DND-41 (cell line): ENCODE measurements at regions not wholly inside any gene's neighbourhood (a gene's known extent, or its start where the extent isn't known, plus 50 kb on each side); places are given as distances from the start of the nearest gene placed in this dataset.

Source experiments
- ATAC-seq: fragments of 200-7000 bp; cut with Tn5 transposase; 3 replicates; pipeline ENCODE4 v1.9.1; 2021; ENCODE audit warnings: low read depth; ENCODE audit not compliant: insufficient read depth
- DNase-seq: peaks from one replicate; pipeline ENCODE4 v3.0.0-alpha.2; 2020
- H2AFZ ChIP-seq: 2 replicates; pipeline ENCODE4 v1.6.0; 2012; ENCODE audit warnings: low read depth, low read length
- H3K27ac ChIP-seq: 2 replicates; pipeline ENCODE4 v1.5.1; 2012; ENCODE audit warnings: low read length, inconsistent platforms
- H3K27me3 ChIP-seq: fragments of 200-600 bp; sonication (generic); 2 replicates; pipeline ENCODE4 v1.6.0; 2012; ENCODE audit warnings: low read length, mild to moderate bottlenecking, inconsistent platforms; ENCODE audit not compliant: insufficient read depth, poor library complexity
- H3K36me3 ChIP-seq: 2 replicates; pipeline ENCODE4 v1.5.1; 2012; ENCODE audit warnings: low read length, inconsistent platforms; ENCODE audit not compliant: insufficient read depth
- H3K4me1 ChIP-seq: 2 replicates; pipeline ENCODE4 v1.5.1; 2012; ENCODE audit warnings: mild to moderate bottlenecking, low read length; ENCODE audit not compliant: insufficient read depth
- H3K4me2 ChIP-seq: 2 replicates; pipeline ENCODE4 v1.6.0; 2012; ENCODE audit warnings: mild to moderate bottlenecking, moderate library complexity, low read length, inconsistent platforms; ENCODE audit not compliant: insufficient read depth
- H3K4me3 ChIP-seq, 2 experiments: fragments of 200-600 bp in 1 of 2; shearing (Covaris generic) in 1 of 2; 2 replicates each; pipeline ENCODE4 v1.5.1; 2012 to 2016; ENCODE audit warnings: inconsistent platforms in 2 of 2, low read length in 2 of 2, mild to moderate bottlenecking in 2 of 2, low read depth in 1 of 2, moderate library complexity in 1 of 2
- H3K79me2 ChIP-seq: 2 replicates; pipeline ENCODE4 v1.6.0; 2012; ENCODE audit warnings: low read length, inconsistent platforms; ENCODE audit not compliant: insufficient read depth
- H3K9ac ChIP-seq: 2 replicates; pipeline ENCODE4 v1.6.0; 2012; ENCODE audit warnings: low read depth, mild to moderate bottlenecking, inconsistent platforms, low read length, moderate library complexity
- H3K9me3 ChIP-seq: 2 replicates; pipeline ENCODE4 v1.5.1; 2012; ENCODE audit warnings: low read length, moderate library complexity, mild to moderate bottlenecking, inconsistent platforms; ENCODE audit not compliant: insufficient read depth, severe bottlenecking
- H4K20me1 ChIP-seq: 2 replicates; pipeline ENCODE4 v1.6.0; 2012; ENCODE audit warnings: low read length; ENCODE audit not compliant: insufficient read depth
- EZH2 ChIP-seq: IDR thresholded peaks from 3 replicates; pipeline ENCODE4 v1.6.1; 2012; ENCODE audit warnings: borderline replicate concordance, low read depth, mild to moderate bottlenecking, moderate library complexity, low read length, inconsistent platforms; ENCODE audit not compliant: severe bottlenecking
- TF ChIP-seq, protein P1 (sequence below): IDR thresholded peaks from 2 replicates; pipeline ENCODE4 v1.5.1; 2012; ENCODE audit warnings: borderline replicate concordance, low read length, moderate library complexity, mild to moderate bottlenecking; ENCODE audit not compliant: poor library complexity, severe bottlenecking; ENCODE audit errors: extremely low read depth

DNA sequence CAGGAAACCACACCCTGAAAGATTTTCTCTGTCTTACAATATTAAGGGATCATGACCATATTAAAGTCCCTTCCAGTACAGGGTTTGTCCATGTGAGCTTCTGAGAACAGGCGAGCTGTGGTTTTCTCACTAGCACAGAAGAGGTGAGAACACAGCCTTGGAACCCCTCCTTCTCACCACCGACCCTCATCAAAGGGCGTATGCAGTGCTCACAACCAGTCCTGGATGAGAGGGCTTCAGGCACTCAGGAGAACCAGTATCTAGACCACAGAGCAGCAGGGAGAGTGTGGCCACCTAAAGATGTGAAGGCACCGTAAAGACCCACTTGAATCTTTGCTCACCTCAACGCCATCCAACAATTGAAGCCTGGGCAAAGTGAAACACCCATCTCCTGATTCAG is 397.0 kb downstream of the ETS1 start:
- Histone ChIP-seq H3K36me3 (no peaks in the 10 kb centered on the region), H3K4me3 (peak overlapping the region in 1 of 2 experiments; percentile 26; a peak in 2 of 4 replicates), H3K9ac (peak overlapping the region; percentile 43), H4K20me1 (no peaks in the 10 kb centered on the region), H2AFZ (peak overlapping the region; percentile 58), H3K27ac (peak overlapping the region; percentile 91), H3K9me3 (peaks cover 6% of the 10 kb centered on the region), H3K4me2 (peak overlapping the region; percentile 53), H3K79me2 (no peaks in the 10 kb centered on the region), H3K27me3 (no peaks in the 10 kb centered on the region), H3K4me1 (peaks cover 82% of the 10 kb centered on the region)
- DNase-seq (peak; percentile 95), ATAC-seq (peak; percentile 92)
- TF ChIP-seq, protein P1, sequence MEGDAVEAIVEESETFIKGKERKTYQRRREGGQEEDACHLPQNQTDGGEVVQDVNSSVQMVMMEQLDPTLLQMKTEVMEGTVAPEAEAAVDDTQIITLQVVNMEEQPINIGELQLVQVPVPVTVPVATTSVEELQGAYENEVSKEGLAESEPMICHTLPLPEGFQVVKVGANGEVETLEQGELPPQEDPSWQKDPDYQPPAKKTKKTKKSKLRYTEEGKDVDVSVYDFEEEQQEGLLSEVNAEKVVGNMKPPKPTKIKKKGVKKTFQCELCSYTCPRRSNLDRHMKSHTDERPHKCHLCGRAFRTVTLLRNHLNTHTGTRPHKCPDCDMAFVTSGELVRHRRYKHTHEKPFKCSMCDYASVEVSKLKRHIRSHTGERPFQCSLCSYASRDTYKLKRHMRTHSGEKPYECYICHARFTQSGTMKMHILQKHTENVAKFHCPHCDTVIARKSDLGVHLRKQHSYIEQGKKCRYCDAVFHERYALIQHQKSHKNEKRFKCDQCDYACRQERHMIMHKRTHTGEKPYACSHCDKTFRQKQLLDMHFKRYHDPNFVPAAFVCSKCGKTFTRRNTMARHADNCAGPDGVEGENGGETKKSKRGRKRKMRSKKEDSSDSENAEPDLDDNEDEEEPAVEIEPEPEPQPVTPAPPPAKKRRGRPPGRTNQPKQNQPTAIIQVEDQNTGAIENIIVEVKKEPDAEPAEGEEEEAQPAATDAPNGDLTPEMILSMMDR: no peak
- no peak for TF ChIP-seq EZH2

GRCh38 chr11:128189823-128190222 is 397.5 kb downstream of the ETS1 start:
- no peaks in the 10 kb centered on the region for H3K79me2 ChIP-seq
- TF ChIP-seq, protein P1: no peak
- TF ChIP-seq EZH2: no peak
- peak overlapping the region; percentile 58 for H2AFZ ChIP-seq
- peak overlapping the region; percentile 43 for H3K9ac ChIP-seq
- ATAC-seq: peak; percentile 10
- no peaks in the 10 kb centered on the region for H4K20me1 ChIP-seq
- peaks cover 11% of the 10 kb centered on the region for H3K9me3 ChIP-seq
- peak overlapping the region; percentile 53 for H3K4me2 ChIP-seq
- peak overlapping the region in 1 of 2 experiments; percentile 26; a peak in 2 of 4 replicates for H3K4me3 ChIP-seq
- H3K27ac ChIP-seq: peak overlapping the region; percentile 91
- H3K4me1 ChIP-seq: peaks cover 77% of the 10 kb centered on the region
- no peak for DNase-seq
- peaks cover 4% of the 10 kb centered on the region; the same call in 1 of the 2 replicates for H3K36me3 ChIP-seq
- no peaks in the 10 kb centered on the region for H3K27me3 ChIP-seq

- Histone ChIP-seq H3K4me3 (no peak overlapping the region), H3K9ac (no peak overlapping the region), H4K20me1 (no peaks in the 10 kb centered on the region), H2AFZ (no peak overlapping the region), H3K27me3 (no peaks in the 10 kb centered on the region), H3K79me2 (no peaks in the 10 kb centered on the region), H3K36me3 (peaks cover 8% of the 10 kb centered on the region; the same call in 1 of the 2 replicates), H3K27ac (peak overlapping the region; percentile 54), H3K4me2 (no peak overlapping the region), H3K9me3 (peaks cover 16% of the 10 kb centered on the region), H3K4me1 (peaks cover 72% of the 10 kb centered on the region)
- DNase-seq: no peak
- ATAC-seq: no peak
- TF ChIP-seq, protein P1: no peak
- TF ChIP-seq EZH2: no peak
These were observed 398.9 kb downstream of the ETS1 start for GRCh38 chr11:128188346-128189004.
